Choroid plexus epithelial cell (primary cell): ENCODE measurements at regions not wholly inside any gene's neighbourhood (a gene's known extent, or its start where the extent isn't known, plus 50 kb on each side); places are given as distances from the start of the nearest gene placed in this dataset.

Source experiments
- DNase-seq: peaks from one replicate; pipeline ENCODE4 v3.0.0-alpha.2; 2010; ENCODE audit warnings: low read depth
- H3K4me3 ChIP-seq: 2 replicates; pipeline ENCODE4 v1.5.1; 2011; ENCODE audit warnings: low read depth, mild to moderate bottlenecking, control low read depth, low read length, moderate library complexity
- CTCF ChIP-seq: conservative IDR thresholded peaks from 2 replicates; pipeline ENCODE4 v1.5.1; 2011; ENCODE audit warnings: low read depth, mild to moderate bottlenecking, control low read depth, inconsistent platforms, low read length, moderate library complexity

DNA sequence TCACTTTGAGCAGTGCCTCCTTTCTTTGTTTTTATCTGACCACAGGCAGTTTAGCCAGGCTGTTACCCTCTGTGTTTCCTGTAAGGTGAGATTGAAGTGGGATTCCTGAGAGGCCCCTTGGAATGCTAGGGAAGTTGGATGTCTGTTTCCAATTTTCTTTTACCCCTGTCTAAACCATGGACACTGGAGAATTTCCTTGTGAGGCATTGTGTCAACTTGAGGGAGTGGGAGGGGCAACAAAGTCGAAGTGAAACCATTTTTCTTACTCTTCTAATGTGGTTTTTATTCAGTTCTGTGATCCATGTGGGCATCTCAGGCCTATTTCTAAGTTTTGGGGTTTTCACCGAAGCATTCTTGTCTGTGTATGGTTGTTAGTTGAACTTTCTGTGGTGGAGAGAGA, 296.1 kb upstream of the UGT8 start:
- H3K4me3 ChIP-seq = no peak overlapping the region
- no peak for DNase-seq
- no peak for TF ChIP-seq CTCF

GRCh38 chr4:114304046-114304445, 294.6 kb upstream of the UGT8 start:
- TF ChIP-seq CTCF = no peak
- no peak overlapping the region for H3K4me3 ChIP-seq
- no peak for DNase-seq

DNA sequence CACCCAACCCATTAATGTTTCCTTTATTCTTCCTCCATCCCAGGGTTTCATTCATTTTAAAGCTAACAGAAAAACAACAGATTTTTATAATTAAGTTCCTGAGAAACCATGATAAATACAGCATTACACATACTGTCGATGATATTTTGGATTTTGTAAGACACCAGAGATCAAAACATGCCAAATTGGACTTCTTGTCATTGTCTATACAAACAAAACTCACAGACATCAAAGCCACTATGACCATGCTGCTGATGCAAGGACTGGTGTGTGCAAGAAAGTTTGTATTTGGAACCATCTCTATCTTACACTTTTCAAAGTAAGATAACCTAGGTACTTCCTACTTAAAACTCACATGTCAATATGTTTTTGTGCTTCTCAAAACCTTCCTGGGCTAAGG, 294.0 kb upstream of the UGT8 start:
- no peak for TF ChIP-seq CTCF
- H3K4me3 ChIP-seq = no peak overlapping the region
- no peak for DNase-seq

DNA sequence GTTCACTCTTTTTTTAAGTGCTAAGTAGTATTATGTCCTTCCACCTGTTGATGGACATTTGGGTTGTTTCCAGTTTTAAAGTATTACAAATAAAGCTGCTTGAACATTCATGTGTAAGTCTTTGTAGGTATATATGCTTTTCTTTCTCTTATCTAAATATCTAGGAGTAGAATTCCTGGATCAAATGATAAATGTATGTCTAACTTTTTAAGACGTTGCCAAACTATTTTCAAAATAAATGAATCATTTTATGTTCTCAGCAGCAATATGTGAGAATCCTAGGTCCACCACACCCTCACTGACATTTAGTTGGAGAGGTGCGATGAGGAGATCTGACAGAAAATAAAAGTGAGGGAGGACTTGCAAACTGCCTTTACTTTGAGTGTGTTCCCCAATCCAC, 291.7 kb upstream of the UGT8 start:
- no peak overlapping the region for H3K4me3 ChIP-seq
- no peak for TF ChIP-seq CTCF
- DNase-seq = no peak

GRCh38 chr4:114310296-114310925, 288.2 kb upstream of the UGT8 start:
- no peak for TF ChIP-seq CTCF
- no peak overlapping the region for H3K4me3 ChIP-seq
- no peak for DNase-seq

DNA sequence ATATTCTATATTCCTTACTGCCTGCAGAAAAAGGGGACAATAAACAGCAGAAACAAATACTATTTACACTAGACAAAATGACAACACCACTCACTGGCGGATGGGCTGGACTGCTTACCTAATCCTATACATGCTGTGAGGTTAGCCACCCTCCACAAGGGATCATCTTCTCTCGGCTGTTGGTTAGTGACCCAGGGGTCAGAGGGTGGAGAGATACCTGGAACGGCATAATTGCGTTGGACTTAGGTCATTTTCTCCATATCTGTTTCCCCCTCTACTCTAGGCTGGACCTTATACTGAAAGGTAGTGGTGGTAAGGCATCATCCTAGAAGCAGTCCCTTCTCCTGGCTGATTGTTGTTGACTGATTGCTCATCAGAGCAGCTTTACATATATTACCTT, 286.8 kb upstream of the UGT8 start:
- no peak for DNase-seq
- TF ChIP-seq CTCF = no peak
- H3K4me3 ChIP-seq = no peak overlapping the region

- H3K4me3 ChIP-seq = no peak overlapping the region
- DNase-seq = no peak
- TF ChIP-seq CTCF = no peak
Observed at GRCh38 chr4:114312338-114312737, 286.3 kb upstream of the UGT8 start.
